HG03442 (cell line): ENCODE measurements at regions not wholly inside any gene's neighbourhood (a gene's known extent, or its start where the extent isn't known, plus 50 kb on each side); places are given as distances from the start of the nearest gene placed in this dataset.

Experiments
- ATAC-seq: cut with Tn5 transposase; IDR thresholded peaks from one replicate; pipeline ENCODE4 v1.9.1; 2021; ENCODE audit warnings: mild to moderate bottlenecking, moderate library complexity; ENCODE audit not compliant: unreplicated experiment

- ATAC-seq = no peak
These were observed 143.8 kb upstream of the TMEM106B start for GRCh38 chr7:12067156-12067831.

GRCh38 chr7:12069757-12070156 is 141.3 kb upstream of the TMEM106B start:
- no peak for ATAC-seq

GRCh38 chr7:12074889-12075288 is 136.2 kb upstream of the TMEM106B start:
- no peak for ATAC-seq

GRCh38 chr7:12080006-12080405 is 131.1 kb upstream of the TMEM106B start:
- no peak for ATAC-seq

- no peak for ATAC-seq
These were observed 125.6 kb upstream of the TMEM106B start for GRCh38 chr7:12085516-12085915.

GRCh38 chr7:12089951-12090756 is 120.9 kb upstream of the TMEM106B start:
- no peak for ATAC-seq

GRCh38 chr7:12090757-12091221 is 120.3 kb upstream of the TMEM106B start:
- no peak for ATAC-seq

- no peak for ATAC-seq
These were observed 119.9 kb upstream of the TMEM106B start for GRCh38 chr7:12091231-12091630.

GRCh38 chr7:12092499-12093130 is 118.5 kb upstream of the TMEM106B start:
- no peak for ATAC-seq

- ATAC-seq = no peak
These were observed 117.7 kb upstream of the TMEM106B start for GRCh38 chr7:12093365-12093764.

- ATAC-seq = no peak
These were observed 116.7 kb upstream of the TMEM106B start for GRCh38 chr7:12094365-12094921.

- ATAC-seq = no peak
These were observed 109.0 kb upstream of the TMEM106B start for GRCh38 chr7:12102126-12102525.

GRCh38 chr7:12102527-12102926 is 108.6 kb upstream of the TMEM106B start:
- no peak for ATAC-seq

- ATAC-seq = no peak
These were observed 107.1 kb upstream of the TMEM106B start for GRCh38 chr7:12103948-12104347.

- no peak for ATAC-seq
These were observed 103.7 kb upstream of the TMEM106B start for GRCh38 chr7:12107381-12107780.

- no peak for ATAC-seq
These were observed 103.2 kb upstream of the TMEM106B start for GRCh38 chr7:12107841-12108254.

- ATAC-seq = no peak
These were observed 100.7 kb upstream of the TMEM106B start for GRCh38 chr7:12110425-12110824.

GRCh38 chr7:12111422-12112405 is 99.4 kb upstream of the TMEM106B start:
- no peak for ATAC-seq

- ATAC-seq = no peak
These were observed 93.9 kb upstream of the TMEM106B start for GRCh38 chr7:12117170-12117569.

- ATAC-seq = no peak
These were observed 91.3 kb upstream of the TMEM106B start for GRCh38 chr7:12119620-12120303.
